ENCODE measurements at regions not wholly inside any gene's neighbourhood (a gene's known extent, or its start where the extent isn't known, plus 50 kb on each side); places are given as distances from the start of the nearest gene placed in this dataset.

DNA sequence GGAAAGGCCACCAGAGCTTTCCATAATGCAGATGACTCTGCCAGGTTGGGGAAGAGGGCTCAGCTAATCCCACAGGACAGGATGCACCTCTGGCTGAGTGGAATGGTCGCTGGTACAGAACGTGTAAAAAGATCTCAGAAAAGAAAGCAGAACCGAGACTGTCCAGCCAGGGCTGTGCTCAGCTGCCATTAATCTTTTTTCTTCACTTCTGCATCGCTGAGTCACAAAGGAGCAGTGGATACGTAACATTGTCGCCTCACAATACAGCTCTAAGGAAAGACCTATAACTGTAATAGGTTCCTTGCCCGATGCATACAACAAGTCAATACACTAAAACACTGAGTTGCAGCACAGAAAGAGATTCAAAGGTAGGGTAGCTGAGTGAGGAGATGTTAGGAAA, 354.2 kb downstream of the EN1 start:
- TF ChIP-seq, protein P1, sequence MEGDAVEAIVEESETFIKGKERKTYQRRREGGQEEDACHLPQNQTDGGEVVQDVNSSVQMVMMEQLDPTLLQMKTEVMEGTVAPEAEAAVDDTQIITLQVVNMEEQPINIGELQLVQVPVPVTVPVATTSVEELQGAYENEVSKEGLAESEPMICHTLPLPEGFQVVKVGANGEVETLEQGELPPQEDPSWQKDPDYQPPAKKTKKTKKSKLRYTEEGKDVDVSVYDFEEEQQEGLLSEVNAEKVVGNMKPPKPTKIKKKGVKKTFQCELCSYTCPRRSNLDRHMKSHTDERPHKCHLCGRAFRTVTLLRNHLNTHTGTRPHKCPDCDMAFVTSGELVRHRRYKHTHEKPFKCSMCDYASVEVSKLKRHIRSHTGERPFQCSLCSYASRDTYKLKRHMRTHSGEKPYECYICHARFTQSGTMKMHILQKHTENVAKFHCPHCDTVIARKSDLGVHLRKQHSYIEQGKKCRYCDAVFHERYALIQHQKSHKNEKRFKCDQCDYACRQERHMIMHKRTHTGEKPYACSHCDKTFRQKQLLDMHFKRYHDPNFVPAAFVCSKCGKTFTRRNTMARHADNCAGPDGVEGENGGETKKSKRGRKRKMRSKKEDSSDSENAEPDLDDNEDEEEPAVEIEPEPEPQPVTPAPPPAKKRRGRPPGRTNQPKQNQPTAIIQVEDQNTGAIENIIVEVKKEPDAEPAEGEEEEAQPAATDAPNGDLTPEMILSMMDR (IDR thresholded peaks at IDR 0.05): no peak
- TF ChIP-seq, protein P2, sequence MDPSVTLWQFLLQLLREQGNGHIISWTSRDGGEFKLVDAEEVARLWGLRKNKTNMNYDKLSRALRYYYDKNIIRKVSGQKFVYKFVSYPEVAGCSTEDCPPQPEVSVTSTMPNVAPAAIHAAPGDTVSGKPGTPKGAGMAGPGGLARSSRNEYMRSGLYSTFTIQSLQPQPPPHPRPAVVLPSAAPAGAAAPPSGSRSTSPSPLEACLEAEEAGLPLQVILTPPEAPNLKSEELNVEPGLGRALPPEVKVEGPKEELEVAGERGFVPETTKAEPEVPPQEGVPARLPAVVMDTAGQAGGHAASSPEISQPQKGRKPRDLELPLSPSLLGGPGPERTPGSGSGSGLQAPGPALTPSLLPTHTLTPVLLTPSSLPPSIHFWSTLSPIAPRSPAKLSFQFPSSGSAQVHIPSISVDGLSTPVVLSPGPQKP (IDR thresholded peaks at IDR 0.05; ENCODE audit: low read depth, low read length): no peak
- no peak for TF ChIP-seq POLR2A (IDR thresholded peaks at IDR 0.05; ENCODE audit: low read length)
